ENCODE measurements at regions not wholly inside any gene's neighbourhood (a gene's known extent, or its start where the extent isn't known, plus 50 kb on each side); places are given as distances from the start of the nearest gene placed in this dataset.

- peaks cover 4% of the 10 kb centered on the region; the same call in 1 of the 2 replicates for H3K9me3 Mint-ChIP-seq
- ChIA-PET POLR2A (no interaction called here), CTCF (no interaction called here)
- peaks cover 12% of the 10 kb centered on the region for H3K4me1 Mint-ChIP-seq
- ATAC-seq (no peak), DNase-seq (ENCODE audit: low spot score) (no peak)
- no peak overlapping the region for H3K27ac Mint-ChIP-seq
- H3K4me3 Mint-ChIP-seq = no peak overlapping the region
- TF ChIP-seq HMGA2 (CRISPR knock-in tag; IDR thresholded peaks at IDR 0.05) (no peak), E2F1 (CRISPR knock-in tag; IDR thresholded peaks at IDR 0.05) (no peak), PRDM15 (CRISPR knock-in tag; IDR thresholded peaks at IDR 0.05) (no peak), USF2 (CRISPR knock-in tag; IDR thresholded peaks at IDR 0.05) (no peak), FOXP1 (CRISPR knock-in tag; IDR thresholded peaks at IDR 0.05; ENCODE audit: borderline replicate concordance) (no peak), KAT7 (CRISPR knock-in tag; IDR thresholded peaks at IDR 0.05; ENCODE audit: borderline replicate concordance) (no peak), TCF7 (CRISPR knock-in tag; IDR thresholded peaks at IDR 0.05; ENCODE audit: low read depth) (no peak)
- H3K27me3 Mint-ChIP-seq (ENCODE audit: low read depth) = no peaks in the 10 kb centered on the region; the same call in 1 of the 2 replicates
- no peaks in the 10 kb centered on the region for H3K36me3 Mint-ChIP-seq
These were observed 477.5 kb upstream of the ADARB2 start for GRCh38 chr10:2214805-2215204.

GRCh38 chr10:2214092-2214491, 476.8 kb upstream of the ADARB2 start:
- DNase-seq (ENCODE audit: low spot score) (no peak), ATAC-seq (no peak)
- TF ChIP-seq CBFB (CRISPR knock-in tag; IDR thresholded peaks at IDR 0.05; ENCODE audit: low read depth) (no peak), ZNF425 (CRISPR knock-in tag; conservative IDR thresholded peaks at IDR 0.05) (no peak), AR (CRISPR knock-in tag; IDR thresholded peaks at IDR 0.05) (no peak)
- Mint-ChIP-seq H3K9me3 (peaks cover 4% of the 10 kb centered on the region; the same call in 1 of the 2 replicates), H3K36me3 (no peaks in the 10 kb centered on the region), H3K4me3 (no peak overlapping the region), H3K27me3 (ENCODE audit: low read depth) (no peaks in the 10 kb centered on the region; the same call in 1 of the 2 replicates), H3K4me1 (peaks cover 12% of the 10 kb centered on the region), H3K27ac (no peak overlapping the region)
- ChIA-PET POLR2A (no interaction called here), CTCF (no interaction called here)

GRCh38 chr10:2212244-2212834, 475.0 kb upstream of the ADARB2 start:
- ChIA-PET POLR2A (no interaction called here), CTCF (no interaction called here)
- Mint-ChIP-seq H3K27ac (no peak overlapping the region), H3K9me3 (peaks cover 4% of the 10 kb centered on the region; the same call in 1 of the 2 replicates), H3K4me1 (peaks cover 12% of the 10 kb centered on the region), H3K36me3 (no peaks in the 10 kb centered on the region), H3K27me3 (ENCODE audit: low read depth) (no peaks in the 10 kb centered on the region; the same call in 1 of the 2 replicates), H3K4me3 (no peak overlapping the region)
- DNase-seq (ENCODE audit: low spot score) = no peak
- no peak for ATAC-seq
- TF ChIP-seq HMGA2 (CRISPR knock-in tag; IDR thresholded peaks at IDR 0.05) (no peak), USF1 (CRISPR knock-in tag; IDR thresholded peaks at IDR 0.05) (no peak), CBFB (CRISPR knock-in tag; IDR thresholded peaks at IDR 0.05; ENCODE audit: low read depth) (no peak), RELA (CRISPR knock-in tag; IDR thresholded peaks at IDR 0.05; ENCODE audit: borderline replicate concordance) (no peak), IRF1 (CRISPR knock-in tag; IDR thresholded peaks at IDR 0.05) (no peak), GABPB1 (CRISPR knock-in tag; IDR thresholded peaks at IDR 0.05) (no peak), PREB (CRISPR knock-in tag; IDR thresholded peaks at IDR 0.05; ENCODE audit: borderline replicate concordance) (no peak), ZMAT4 (CRISPR knock-in tag; IDR thresholded peaks at IDR 0.05) (no peak), SP1 (CRISPR knock-in tag; conservative IDR thresholded peaks at IDR 0.05) (no peak)
